HCT116 (cell line): ENCODE measurements at regions not wholly inside any gene's neighbourhood (a gene's known extent, or its start where the extent isn't known, plus 50 kb on each side); places are given as distances from the start of the nearest gene placed in this dataset.

Experiments used
- CTCF ChIP-seq, 3 experiments: fragments of 200-600 bp in 1 of 3; sonication (generic) in 1 of 3; IDR thresholded peaks in 2 of 3; conservative IDR thresholded peaks in 1 of 3; 2 replicates each; pipeline ENCODE4 v1.5.1; 2012 to 2017; ENCODE audit warnings: low read depth in 2 of 3, low read length in 2 of 3, antibody characterized with exemption in 1 of 3, borderline replicate concordance in 1 of 3, control low read depth in 1 of 3, mild to moderate bottlenecking in 1 of 3, mixed read lengths in 1 of 3, mixed run types in 1 of 3, moderate library complexity in 1 of 3; ENCODE audit not compliant: insufficient read depth in 1 of 3
- EZH2 ChIP-seq: fragments of 200-600 bp; sonication (generic); IDR thresholded peaks from 2 replicates; pipeline ENCODE4 v1.6.1; 2017; ENCODE audit warnings: antibody characterized with exemption, mixed run types
- POLR2A ChIP-seq: IDR thresholded peaks from 2 replicates; pipeline ENCODE4 v1.7.0; 2011; ENCODE audit warnings: borderline replicate concordance; ENCODE audit not compliant: insufficient read depth, insufficient read length; ENCODE audit errors: extremely low read depth
- POLR2AphosphoS5 ChIP-seq: IDR thresholded peaks from 2 replicates; pipeline ENCODE4 v1.6.1; 2011; ENCODE audit warnings: mild to moderate bottlenecking, low read depth, low read length, moderate library complexity

- TF ChIP-seq CTCF (IDR thresholded peaks at IDR 0.05 in 2 of 3, conservative IDR thresholded peaks at IDR 0.05 in 1 of 3; ENCODE audit: borderline replicate concordance in 1 of 3, insufficient read depth in 1 of 3, low read depth in 2 of 3, low read length in 2 of 3): no peak
- no peak for TF ChIP-seq EZH2
- TF ChIP-seq POLR2AphosphoS5: no peak
- TF ChIP-seq POLR2A: no peak
Measured at GRCh38 chr3:13249664-13250390, 170.3 kb downstream of the NUP210 start.
